ENCODE measurements at regions not wholly inside any gene's neighbourhood (a gene's known extent, or its start where the extent isn't known, plus 50 kb on each side); places are given as distances from the start of the nearest gene placed in this dataset.

DNA sequence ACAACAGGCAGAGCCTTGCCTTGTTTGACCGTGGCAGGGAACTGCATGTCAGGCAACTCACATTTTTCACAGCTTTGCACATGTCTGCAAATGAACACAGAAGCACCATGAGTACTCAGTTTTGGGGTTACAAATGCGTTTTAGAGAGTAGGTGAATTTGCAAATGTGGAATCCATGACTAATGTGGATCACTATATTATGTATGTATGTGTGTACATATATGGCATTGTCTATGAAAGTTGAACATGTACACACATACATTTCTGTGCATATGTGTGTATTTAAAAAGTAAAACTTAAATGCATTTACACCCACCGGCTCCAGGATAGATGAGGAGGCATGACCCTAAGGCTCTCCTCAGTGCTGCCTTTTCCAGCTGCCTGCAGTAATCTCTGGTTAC is 65.1 kb downstream of the SOWAHC start:
- TF ChIP-seq, protein P1, sequence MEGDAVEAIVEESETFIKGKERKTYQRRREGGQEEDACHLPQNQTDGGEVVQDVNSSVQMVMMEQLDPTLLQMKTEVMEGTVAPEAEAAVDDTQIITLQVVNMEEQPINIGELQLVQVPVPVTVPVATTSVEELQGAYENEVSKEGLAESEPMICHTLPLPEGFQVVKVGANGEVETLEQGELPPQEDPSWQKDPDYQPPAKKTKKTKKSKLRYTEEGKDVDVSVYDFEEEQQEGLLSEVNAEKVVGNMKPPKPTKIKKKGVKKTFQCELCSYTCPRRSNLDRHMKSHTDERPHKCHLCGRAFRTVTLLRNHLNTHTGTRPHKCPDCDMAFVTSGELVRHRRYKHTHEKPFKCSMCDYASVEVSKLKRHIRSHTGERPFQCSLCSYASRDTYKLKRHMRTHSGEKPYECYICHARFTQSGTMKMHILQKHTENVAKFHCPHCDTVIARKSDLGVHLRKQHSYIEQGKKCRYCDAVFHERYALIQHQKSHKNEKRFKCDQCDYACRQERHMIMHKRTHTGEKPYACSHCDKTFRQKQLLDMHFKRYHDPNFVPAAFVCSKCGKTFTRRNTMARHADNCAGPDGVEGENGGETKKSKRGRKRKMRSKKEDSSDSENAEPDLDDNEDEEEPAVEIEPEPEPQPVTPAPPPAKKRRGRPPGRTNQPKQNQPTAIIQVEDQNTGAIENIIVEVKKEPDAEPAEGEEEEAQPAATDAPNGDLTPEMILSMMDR (conservative IDR thresholded peaks at IDR 0.05), result no peak
- H3K27ac ChIP-seq, result no peak overlapping the region

DNA sequence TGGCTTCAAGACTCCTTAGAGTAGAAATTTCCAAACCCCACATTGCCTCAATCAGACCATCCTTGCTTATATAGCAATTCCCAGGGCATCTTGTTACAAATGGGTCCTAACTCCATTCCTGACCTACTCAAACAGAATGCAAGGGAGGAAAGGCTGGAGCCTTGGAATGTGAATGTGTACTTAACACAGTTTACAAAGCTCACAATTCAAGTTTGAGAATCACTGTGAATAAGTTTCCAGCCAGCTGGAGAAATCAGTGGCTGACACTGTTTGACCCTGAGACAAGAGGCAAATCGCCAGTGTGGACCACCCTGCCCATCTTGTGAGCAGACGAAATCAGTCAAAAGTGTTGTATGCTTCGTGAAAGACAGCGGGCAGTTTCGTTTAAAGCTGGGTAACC is 65.5 kb downstream of the SOWAHC start:
- H3K27ac ChIP-seq, result 0 out of 2 replicates have a peak overlapping the region, but pooled peaks have one; percentile 5
- TF ChIP-seq, protein P1 (conservative IDR thresholded peaks at IDR 0.05), result no peak

- 0 out of 2 replicates have a peak overlapping the region, but pooled peaks have one; percentile 5 for H3K27ac ChIP-seq
- TF ChIP-seq, protein P1 (conservative IDR thresholded peaks at IDR 0.05), result no peak
These were observed 66.5 kb downstream of the SOWAHC start for GRCh38 chr2:109680523-109681297.

DNA sequence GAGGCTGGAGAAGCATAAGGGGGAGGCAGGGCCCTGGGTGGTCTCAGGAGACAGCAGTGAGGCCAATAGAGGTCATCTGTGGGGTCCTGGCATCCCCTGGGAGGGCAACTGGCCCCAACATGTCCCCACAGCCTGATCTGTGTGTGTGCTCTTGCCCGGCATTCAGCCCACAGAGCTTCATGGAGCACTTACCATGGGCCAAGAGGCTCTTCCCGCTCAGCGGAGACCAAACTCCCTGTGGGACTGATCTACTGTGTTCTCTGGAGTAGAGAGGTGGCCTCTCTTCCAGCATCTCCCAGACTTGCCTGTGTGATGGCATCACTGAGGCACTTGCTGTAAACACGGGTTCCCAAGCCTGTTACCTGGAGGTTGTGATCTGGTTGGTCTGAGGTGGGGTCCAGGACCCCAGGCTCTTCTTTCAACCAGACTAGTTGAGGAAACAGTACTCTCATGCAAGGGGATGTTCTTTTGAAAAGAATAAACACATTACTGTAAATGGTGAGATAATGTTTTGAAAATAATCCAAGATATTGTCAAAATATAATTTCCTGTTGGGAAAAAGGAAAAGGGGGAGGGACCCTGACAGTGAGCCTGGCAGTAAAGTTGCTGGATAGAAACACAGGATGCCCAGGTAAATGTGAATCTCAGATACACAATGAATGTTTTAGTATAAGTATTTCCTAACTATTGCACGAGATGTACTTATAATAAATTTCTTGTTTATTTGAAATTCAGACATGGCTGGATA is 67.6 kb downstream of the SOWAHC start:
- TF ChIP-seq, protein P1 (conservative IDR thresholded peaks at IDR 0.05), result no peak
- no peak overlapping the region for H3K27ac ChIP-seq

DNA sequence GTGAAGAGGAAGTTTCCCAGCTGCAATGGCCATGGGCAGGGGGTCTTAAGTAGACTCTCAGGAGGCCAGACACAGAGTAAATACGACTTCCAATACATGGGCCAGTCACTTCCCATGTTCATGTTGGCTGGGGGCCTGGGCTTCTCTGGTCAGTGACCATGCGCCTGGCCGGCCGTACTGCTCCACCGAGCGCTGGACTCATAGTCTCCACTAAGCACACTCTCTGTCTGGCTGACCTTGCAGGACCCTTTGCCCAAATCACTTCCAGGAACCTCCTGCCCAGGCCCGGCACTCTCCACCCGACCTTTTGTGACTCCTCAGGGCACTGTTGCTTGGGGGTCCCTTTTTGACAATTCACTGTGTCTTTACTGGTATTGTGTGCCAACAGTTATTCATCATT is 69.3 kb downstream of the SOWAHC start:
- TF ChIP-seq, protein P1 (conservative IDR thresholded peaks at IDR 0.05), result no peak
- no peak overlapping the region for H3K27ac ChIP-seq

GRCh38 chr2:109685453-109685852 is 71.3 kb downstream of the SOWAHC start:
- TF ChIP-seq, protein P1 (conservative IDR thresholded peaks at IDR 0.05), result no peak
- no peak overlapping the region for H3K27ac ChIP-seq

- peak overlapping the region; percentile 41; the same call in 1 of the 2 replicates for H3K27ac ChIP-seq
- TF ChIP-seq, protein P1 (conservative IDR thresholded peaks at IDR 0.05), result no peak
These were observed 72.8 kb downstream of the SOWAHC start for GRCh38 chr2:109686921-109687320.

All from VCaP (cell line).